22Rv1 (cell line): ENCODE measurements at regions not wholly inside any gene's neighbourhood (a gene's known extent, or its start where the extent isn't known, plus 50 kb on each side); places are given as distances from the start of the nearest gene placed in this dataset.

Source experiments
- H3K27ac ChIP-seq: fragments of 450-650 bp; 2 replicates; pipeline ENCODE4 v1.5.1; 2017
- CTCF ChIP-seq: fragments of 450-650 bp; IDR thresholded peaks from 2 replicates; pipeline ENCODE4 v1.5.1; 2017; ENCODE audit warnings: mild to moderate bottlenecking
- ZFX ChIP-seq: fragments of 450-650 bp; IDR thresholded peaks from 2 replicates; pipeline ENCODE4 v1.6.1; 2017; ENCODE audit warnings: antibody characterized with exemption, borderline replicate concordance

- no peak overlapping the region for H3K27ac ChIP-seq
- TF ChIP-seq ZFX: no peak
- TF ChIP-seq CTCF: no peak
Observed at GRCh38 chr7:136714062-136714461, 154.4 kb upstream of the CHRM2 start.

DNA sequence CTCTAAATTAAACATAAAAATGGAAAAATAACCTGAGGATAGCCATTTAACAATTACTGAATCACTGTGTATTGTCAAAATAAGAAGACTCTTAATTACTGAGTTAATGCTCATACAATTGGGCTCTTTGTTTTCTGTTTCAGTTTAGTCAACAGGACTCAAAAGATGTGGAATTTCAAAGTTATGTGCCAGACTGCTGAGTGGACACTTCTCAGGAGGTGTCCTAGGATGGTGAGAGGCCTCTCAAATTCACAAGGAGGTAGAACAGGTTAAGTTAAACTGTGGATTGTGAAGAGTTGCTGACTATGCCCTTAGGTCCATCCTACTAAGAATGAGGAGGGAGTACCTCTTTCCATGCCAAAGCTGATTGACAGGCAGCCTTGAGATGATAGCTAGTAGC, 157.7 kb upstream of the CHRM2 start:
- no peak for TF ChIP-seq ZFX
- TF ChIP-seq CTCF: no peak
- no peak overlapping the region for H3K27ac ChIP-seq

DNA sequence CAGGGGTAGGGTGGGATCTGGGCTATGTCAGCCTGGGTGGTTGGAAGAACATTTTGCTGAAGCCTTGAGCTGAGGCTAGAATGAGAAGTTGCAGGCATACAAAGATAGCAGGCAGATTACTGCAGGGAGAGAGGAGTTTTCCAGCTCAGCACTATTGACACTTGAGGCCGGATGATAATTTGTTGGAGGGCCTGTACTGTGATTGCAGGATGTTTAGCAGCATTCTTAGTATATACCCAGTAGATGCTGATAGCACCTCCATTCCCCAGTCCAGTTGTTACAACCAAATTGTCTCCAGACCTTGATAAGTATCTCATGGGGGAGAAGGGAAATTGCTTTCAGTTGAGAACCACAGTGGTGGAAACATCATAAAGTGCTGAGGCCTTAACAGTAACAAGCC, 158.6 kb upstream of the CHRM2 start:
- no peak for TF ChIP-seq CTCF
- TF ChIP-seq ZFX: no peak
- no peak overlapping the region for H3K27ac ChIP-seq

- TF ChIP-seq ZFX (no peak), CTCF (no peak)
- H3K27ac ChIP-seq: no peak overlapping the region
Observed at GRCh38 chr7:136702913-136703312, 165.5 kb upstream of the CHRM2 start.

- TF ChIP-seq CTCF (no peak), ZFX (no peak)
- no peak overlapping the region for H3K27ac ChIP-seq
Observed at GRCh38 chr7:136698977-136699376, 169.5 kb upstream of the CHRM2 start.

GRCh38 chr7:136698231-136698630, 170.2 kb upstream of the CHRM2 start:
- TF ChIP-seq ZFX (no peak), CTCF (no peak)
- H3K27ac ChIP-seq: no peak overlapping the region

DNA sequence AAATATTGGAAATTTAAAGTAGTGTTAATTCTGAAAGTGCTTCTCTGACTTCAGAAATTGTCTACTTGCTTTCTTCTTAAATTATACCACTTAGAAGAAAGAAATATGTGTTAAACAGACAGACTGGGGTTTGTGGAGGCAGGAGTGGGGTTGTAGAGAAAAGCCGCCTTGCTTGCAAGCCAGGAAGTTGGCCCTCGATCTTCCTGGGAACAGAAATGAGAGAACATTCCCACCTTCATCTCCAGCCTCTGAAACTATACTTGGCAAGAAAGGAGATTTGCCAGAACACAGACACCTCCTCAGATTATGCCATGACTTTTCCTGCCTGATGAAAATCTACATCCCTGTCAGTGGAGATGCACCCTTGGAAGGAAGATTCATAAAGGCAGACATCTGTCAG, 171.2 kb upstream of the CHRM2 start:
- TF ChIP-seq ZFX (no peak), CTCF (no peak)
- H3K27ac ChIP-seq: no peak overlapping the region
